HG03108 (cell line): ENCODE measurements at regions not wholly inside any gene's neighbourhood (a gene's known extent, or its start where the extent isn't known, plus 50 kb on each side); places are given as distances from the start of the nearest gene placed in this dataset.

Experiments
- ATAC-seq: cut with Tn5 transposase; IDR thresholded peaks from one replicate; pipeline ENCODE4 v1.9.1; 2021; ENCODE audit warnings: moderate library complexity; ENCODE audit not compliant: unreplicated experiment

GRCh38 chr4:125140966-125141495 is 173.7 kb upstream of the FAT4 start:
- no peak for ATAC-seq

- ATAC-seq: no peak
Measured at GRCh38 chr4:125135652-125136051, 179.1 kb upstream of the FAT4 start.

GRCh38 chr4:125132729-125133128 is 182.0 kb upstream of the FAT4 start:
- no peak for ATAC-seq

DNA sequence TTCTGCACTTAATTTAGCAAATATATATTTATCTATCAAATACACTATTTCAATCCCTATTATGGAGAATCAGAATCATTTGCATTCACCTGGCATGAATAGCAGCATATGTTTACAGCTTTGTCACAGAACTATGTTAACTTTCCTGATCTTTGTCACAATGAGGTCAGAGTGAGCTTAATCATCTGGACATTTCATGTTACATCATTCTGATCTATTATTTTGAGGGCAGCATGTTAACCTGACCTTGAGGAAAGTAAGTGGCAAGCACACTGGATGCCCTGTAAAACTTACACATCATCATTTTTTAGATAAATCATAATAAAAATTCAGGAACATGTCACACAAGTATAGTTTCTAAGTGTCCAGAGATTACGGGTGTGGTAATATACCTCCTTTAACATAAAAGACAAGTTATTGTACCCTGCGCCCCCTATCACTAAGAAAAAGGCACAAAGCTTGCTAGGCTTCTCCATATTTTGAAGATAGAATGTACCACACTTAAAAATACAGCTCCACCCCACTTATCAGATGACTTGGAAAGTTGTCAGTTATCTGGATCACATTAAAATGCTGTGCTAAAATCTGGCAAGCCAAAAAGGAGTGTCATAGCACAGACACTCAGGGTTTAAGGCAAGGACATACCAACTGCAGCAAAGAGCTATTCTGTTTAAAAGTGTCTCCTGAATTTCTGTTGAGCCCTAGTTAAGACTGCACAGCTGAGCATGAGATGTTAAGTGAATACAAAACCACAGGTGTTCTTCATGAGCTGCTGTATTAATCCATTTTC is 182.7 kb upstream of the FAT4 start:
- ATAC-seq: no peak

DNA sequence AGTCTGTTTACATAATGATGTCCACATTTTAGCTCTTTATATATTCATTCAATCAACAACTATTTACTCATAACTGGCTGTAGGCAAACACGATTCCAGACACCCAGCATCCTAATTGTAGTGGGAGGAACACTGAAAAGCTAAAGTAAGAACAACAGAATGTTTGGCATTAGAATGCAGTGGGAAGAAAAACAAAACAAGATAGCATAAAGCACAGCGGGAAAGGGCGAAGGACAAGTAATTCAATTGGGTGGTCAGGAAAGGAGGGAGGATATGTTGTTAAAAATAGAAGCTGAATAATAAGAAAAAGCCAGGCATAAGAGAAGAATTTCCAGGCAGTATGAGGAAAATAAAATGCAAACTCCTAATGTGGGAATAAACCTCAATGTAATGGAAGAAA is 189.5 kb upstream of the FAT4 start:
- no peak for ATAC-seq

DNA sequence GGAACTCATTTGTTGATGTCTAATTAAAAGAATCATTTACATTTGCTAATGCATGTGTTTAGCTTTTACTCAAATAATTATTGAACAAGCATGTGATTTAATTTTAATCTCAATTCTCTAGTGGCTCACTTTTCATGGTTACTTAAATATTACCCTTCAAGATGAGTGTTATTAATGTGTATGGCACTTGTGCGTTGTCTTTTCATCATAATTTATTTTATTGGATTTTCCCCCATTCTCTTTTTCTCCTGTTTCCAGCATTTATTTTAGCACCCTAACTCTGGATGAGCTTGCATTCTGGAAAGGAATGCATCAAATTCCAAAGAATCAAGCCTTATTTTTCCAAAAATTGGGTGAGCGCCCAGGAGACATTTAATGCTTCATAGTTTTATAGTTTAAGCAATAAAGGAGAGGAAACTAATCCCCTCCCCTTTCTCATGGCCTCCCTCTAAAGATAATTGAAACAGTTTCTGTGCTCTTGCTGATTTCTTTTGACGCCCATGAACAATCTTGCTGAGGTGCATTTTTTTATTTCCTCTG is 191.1 kb upstream of the FAT4 start:
- ATAC-seq: no peak

GRCh38 chr4:125121581-125121980 is 193.2 kb upstream of the FAT4 start:
- ATAC-seq: no peak

DNA sequence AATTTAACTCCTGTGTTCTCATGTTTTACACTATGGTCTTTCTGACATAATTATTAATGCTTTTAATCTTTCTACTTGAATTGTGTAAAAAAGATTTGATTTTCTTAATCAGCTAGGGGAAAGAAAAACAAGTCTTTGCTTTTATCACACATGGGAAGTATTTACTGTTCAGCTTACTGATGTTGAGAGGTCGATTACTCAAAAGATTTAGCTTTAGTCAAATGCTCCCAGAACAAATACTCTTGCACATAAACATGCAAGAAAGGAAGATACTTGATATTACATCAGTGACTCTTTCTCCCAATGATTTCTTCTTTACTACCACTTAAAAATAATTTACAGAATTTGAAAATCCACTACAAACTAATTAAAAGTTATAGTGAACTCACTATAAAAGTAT is 198.3 kb upstream of the FAT4 start:
- no peak for ATAC-seq

- ATAC-seq: no peak
Measured at GRCh38 chr4:125115941-125116340, 198.8 kb upstream of the FAT4 start.

GRCh38 chr4:125115476-125115875 is 199.3 kb upstream of the FAT4 start:
- no peak for ATAC-seq

DNA sequence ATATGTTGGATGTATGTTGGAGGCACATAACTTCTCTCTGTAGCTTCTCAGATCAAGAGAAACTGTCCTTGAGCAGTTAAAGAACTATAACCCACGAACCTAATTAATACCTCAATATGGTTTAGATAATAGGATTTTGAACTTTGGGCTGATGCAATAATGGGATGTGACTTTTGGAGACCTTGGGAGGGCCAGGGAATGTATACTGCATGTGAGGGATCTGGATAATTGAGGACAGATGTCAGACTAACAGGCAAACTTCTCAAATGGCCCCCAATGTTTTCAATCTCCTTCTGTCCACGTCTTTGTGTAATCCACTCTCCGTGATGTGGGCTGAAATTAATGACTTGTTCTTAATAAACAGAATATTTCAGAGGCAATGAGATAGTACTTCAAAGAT is 202.2 kb upstream of the FAT4 start:
- no peak for ATAC-seq

DNA sequence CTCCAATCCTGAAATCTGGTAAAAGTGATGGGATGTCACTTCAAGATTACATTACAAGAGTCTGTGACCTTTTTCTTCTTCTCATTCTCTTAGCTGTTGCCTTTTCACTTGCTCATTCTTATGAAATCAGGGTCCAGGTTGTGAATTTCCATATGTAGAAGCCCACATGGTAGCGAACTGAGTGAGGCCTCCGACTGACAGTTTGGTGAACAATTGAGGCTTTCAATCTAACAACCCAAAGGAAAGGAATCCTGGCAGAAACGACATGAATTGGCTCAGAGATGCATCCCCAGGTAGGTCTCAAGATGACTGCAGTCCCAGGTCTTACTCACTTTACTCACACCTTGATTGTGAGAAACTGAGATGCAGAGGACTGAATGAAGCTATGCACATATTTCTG is 203.4 kb upstream of the FAT4 start:
- ATAC-seq: no peak

- ATAC-seq: no peak
Measured at GRCh38 chr4:125105561-125105960, 209.2 kb upstream of the FAT4 start.

GRCh38 chr4:125104616-125105015 is 210.1 kb upstream of the FAT4 start:
- ATAC-seq: no peak

DNA sequence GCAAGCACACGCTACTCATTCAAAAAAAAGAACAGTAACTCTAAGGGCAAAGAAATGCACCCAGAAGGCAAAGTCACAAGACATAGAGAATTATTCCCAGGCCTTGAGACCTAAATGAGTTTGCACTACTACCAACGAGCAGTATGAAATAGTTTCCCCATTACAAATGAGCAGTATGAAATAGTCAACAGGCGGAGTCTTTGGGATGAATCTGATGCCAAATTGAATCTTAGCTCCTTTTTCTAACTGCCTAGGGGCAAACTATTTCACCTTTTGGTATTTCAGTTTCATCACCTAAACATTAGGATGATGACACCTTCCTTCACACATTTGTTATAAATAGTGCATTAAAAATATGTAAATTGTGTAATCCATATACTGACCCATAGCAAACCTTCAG is 213.0 kb upstream of the FAT4 start:
- no peak for ATAC-seq

DNA sequence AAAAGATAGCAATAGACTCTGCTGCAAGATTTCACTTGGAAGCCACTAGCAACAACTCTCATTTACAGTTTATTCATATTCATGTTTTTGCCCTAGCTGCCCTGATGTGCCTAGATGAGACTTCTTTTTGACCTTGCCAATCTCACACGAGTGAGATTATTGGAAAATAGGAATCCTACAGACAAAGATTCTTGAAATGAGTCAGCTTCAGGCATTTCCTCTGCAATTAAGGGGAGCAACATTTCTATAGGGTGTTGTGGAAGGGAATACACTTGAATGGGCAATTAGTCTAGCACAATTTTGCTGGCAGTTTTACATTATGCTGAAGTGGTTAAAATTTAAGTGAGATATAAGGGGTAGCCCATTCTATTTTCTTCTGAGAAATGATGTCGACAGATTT is 217.0 kb upstream of the FAT4 start:
- no peak for ATAC-seq

GRCh38 chr4:125096662-125097061 is 218.1 kb upstream of the FAT4 start:
- no peak for ATAC-seq

GRCh38 chr4:125091541-125091940 is 223.2 kb upstream of the FAT4 start:
- no peak for ATAC-seq

- no peak for ATAC-seq
Measured at GRCh38 chr4:125091101-125091500, 223.7 kb upstream of the FAT4 start.

DNA sequence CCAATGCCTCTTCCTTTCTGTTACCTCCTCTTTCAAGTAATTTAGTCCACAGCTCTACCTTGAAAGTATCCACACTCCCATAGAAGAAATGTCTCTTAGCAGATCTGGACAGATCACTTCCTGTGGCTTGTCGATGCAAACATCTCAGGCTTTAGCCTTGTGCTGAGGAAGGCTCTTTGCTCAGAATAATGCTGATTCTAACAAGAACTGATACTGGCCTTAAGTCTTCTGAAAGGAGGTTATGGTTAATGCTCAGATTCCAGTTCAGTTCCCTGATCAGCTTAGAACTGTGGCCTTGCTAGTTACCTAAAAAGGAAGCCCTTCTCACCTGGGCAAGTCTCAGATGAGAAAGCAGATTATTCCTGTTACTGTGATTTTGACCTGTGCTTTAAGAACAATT is 230.1 kb upstream of the FAT4 start:
- ATAC-seq: no peak

GRCh38 chr4:125082729-125083417 is 231.9 kb upstream of the FAT4 start:
- ATAC-seq: no peak

DNA sequence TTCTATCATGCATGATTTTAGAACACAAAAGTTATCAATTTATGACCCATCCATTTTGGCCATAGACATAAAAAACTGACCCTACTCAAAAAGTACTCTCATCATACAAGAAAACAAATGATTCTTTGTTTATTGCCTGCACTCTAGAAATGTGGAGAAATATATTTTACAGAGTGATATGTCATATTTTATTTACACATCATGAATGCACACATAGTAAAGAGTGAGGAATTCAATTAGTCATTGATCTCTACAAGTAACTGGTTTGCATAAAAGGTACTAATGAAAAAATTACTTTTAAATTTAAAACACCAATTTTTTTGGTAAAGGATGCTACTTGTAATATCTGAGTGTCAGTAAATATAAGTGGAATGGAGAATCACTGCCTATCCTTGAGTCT is 242.5 kb upstream of the FAT4 start:
- no peak for ATAC-seq
